HepG2 (cell line): ENCODE measurements at regions not wholly inside any gene's neighbourhood (a gene's known extent, or its start where the extent isn't known, plus 50 kb on each side); places are given as distances from the start of the nearest gene placed in this dataset.
"Not testable (repeated sequence)": the region's sequence is repeated elsewhere in the genome, so short reads cannot be mapped to it uniquely, and the experiment has no call there.

ENCODE experiments used
- ATAC-seq: fragments of 200-7000 bp; cut with Tn5 transposase; 3 replicates; pipeline ENCODE4 v1.9.1; 2020; ENCODE audit warnings: mild to moderate bottlenecking, moderate library complexity
- BruUV-seq: library from RNA; stranded (reverse); fragments of 400-500 nt; replicated peaks from 2 replicates; lab custom pipeline; 2021; lab: Mats Ljungman, UMichigan
- CTCF ChIA-PET: fragments of 300-600 bp; formaldehyde crosslinking; extraction: SDS; loops from one replicate; lab custom pipeline; 2021; ENCODE audit warnings: low total read pairs, inconsistent platforms, low intra/inter-chr PET ratio; lab: Yijun Ruan, JAX
- POLR2A ChIA-PET: fragments of 350-600 bp; sonication (Branson Sonifier 250); formaldehyde crosslinking; loops from one replicate; lab custom pipeline; 2020; ENCODE audit warnings: antibody characterized with exemption, inconsistent platforms; lab: Yijun Ruan, JAX
- DNase-seq: peaks from one replicate; pipeline ENCODE4 v3.0.0-alpha.2; 2015; ENCODE audit warnings: low spot score
- FAIRE-seq: peaks from 3 replicates; lab custom pipeline; 2011; peaks lifted over from hg19 to GRCh38; lab: Jason Lieb, UNC
- H2AFZ ChIP-seq: one replicate; pipeline ENCODE4 v1.6.1; 2011; ENCODE audit warnings: low read length, inconsistent platforms
- H3K27ac ChIP-seq: fragments of 300-600 bp; 3 replicates; pipeline ENCODE4 v1.8.0; 2011; ENCODE audit warnings: mixed run types, mild to moderate bottlenecking, mixed read lengths, low read length, inconsistent platforms; ENCODE audit not compliant: insufficient read depth; ENCODE audit errors: extremely low read length
- H3K27me3 ChIP-seq, 2 experiments: fragments of 200-600 bp in 1 of 2; 2 replicates in 1 of 2; 3 replicates in 1 of 2; pipeline versions ENCODE4 v1.6.0 to v1.8.0; 2011; ENCODE audit warnings: low read length in 2 of 2, mild to moderate bottlenecking in 2 of 2, moderate library complexity in 2 of 2, inconsistent platforms in 1 of 2; ENCODE audit not compliant: insufficient read depth in 2 of 2, control insufficient read depth in 1 of 2
- H3K36me3 ChIP-seq, 2 experiments: fragments of 200-600 bp in 1 of 2; replicated peaks in 1 of 2; 2 replicates in 1 of 2; 3 replicates in 1 of 2; pipeline versions ENCODE4 v1.5.1 to v1.8.0; 2011; ENCODE audit warnings: low read length in 2 of 2, inconsistent platforms in 1 of 2; ENCODE audit not compliant: insufficient read depth in 2 of 2, control insufficient read depth in 1 of 2
- H3K4me1 ChIP-seq: 2 replicates; pipeline ENCODE4 v1.5.1; 2012; ENCODE audit warnings: low read length, inconsistent platforms; ENCODE audit not compliant: insufficient read depth
- H3K4me2 ChIP-seq: 2 replicates; pipeline ENCODE4 v1.6.0; 2011; ENCODE audit warnings: low read depth, low read length, inconsistent platforms
- H3K4me3 ChIP-seq, 3 experiments: fragments of 200-600 bp in 1 of 3; sonication (generic), shearing (Covaris generic) in 1 of 3; replicated peaks in 1 of 3; 2 replicates each; pipeline ENCODE4 v1.5.1; 2011 to 2016; ENCODE audit warnings: low read length in 3 of 3, inconsistent platforms in 2 of 3, low read depth in 2 of 3, mild to moderate bottlenecking in 2 of 3, control low read depth in 1 of 3, mixed read lengths in 1 of 3; ENCODE audit not compliant: insufficient read depth in 1 of 3
- H3K79me2 ChIP-seq: one replicate; pipeline ENCODE4 v1.6.1; 2011; ENCODE audit warnings: low read length, inconsistent platforms; ENCODE audit not compliant: insufficient read depth
- H3K9ac ChIP-seq: 2 replicates; pipeline ENCODE4 v1.6.0; 2011; ENCODE audit warnings: mild to moderate bottlenecking, low read depth, low read length, inconsistent platforms; ENCODE audit not compliant: insufficient read depth
- H3K9me3 ChIP-seq: 2 replicates; pipeline ENCODE4 v1.5.1; 2012; ENCODE audit warnings: mild to moderate bottlenecking, low read length
- H4K20me1 ChIP-seq: 2 replicates; pipeline ENCODE4 v1.6.0; 2011; ENCODE audit warnings: inconsistent platforms, mild to moderate bottlenecking, low read length, moderate library complexity; ENCODE audit not compliant: insufficient read depth
- ZNF281 ChIP-seq: sonication (generic); formaldehyde crosslinking; IDR thresholded peaks from 2 replicates; pipeline ENCODE4 v1.4.0; 2020; ENCODE audit warnings: missing genetic modification reagents, borderline replicate concordance
- ZNF7 ChIP-seq: IDR thresholded peaks from 2 replicates; pipeline ENCODE4 v1.6.1; 2016; ENCODE audit warnings: missing biosample characterization, missing genetic modification reagents
- whole genome bisulfite sequencing: methylation state at CpG from one replicate; pipeline ENCODE4 v1.1.6; 2017; ENCODE audit warnings: low lambda C conversion rate; 5-methylcytosine and 5-hydroxymethylcytosine counted together
- in situ Hi-C: cut with HindIII; loops from 2 replicates; pipeline ENCODE4 v1.10.0; 2017; ENCODE audit warnings: low pct_unique_long_range_greater_than_20kb; ENCODE audit not compliant: extremely low pct_ligation_motif_present
- intact Hi-C: fragments of 100-400 bp; cut with micrococcal nuclease; formaldehyde crosslinking; loops from one replicate; pipeline ENCODE4 v1.10.0; 2022; ENCODE audit not compliant: unreplicated experiment

- H3K4me3 ChIP-seq, H3K27me3 ChIP-seq, POLR2A ChIA-PET, DNase-seq, FAIRE-seq, H2AFZ ChIP-seq, in situ Hi-C loops, H3K79me2 ChIP-seq, H4K20me1 ChIP-seq, H3K9me3 ChIP-seq, H3K9ac ChIP-seq, CTCF ChIA-PET, intact Hi-C loops, H3K36me3 ChIP-seq, BruUV-seq, H3K4me2 ChIP-seq: not testable (repeated sequence)
- TF ChIP-seq ZNF7 (peak; percentile 92), ZNF281 (0 out of 2 replicates have a peak, but pooled peaks have one; percentile 18)
- Histone ChIP-seq H3K4me1 (peaks cover 67% of the 10 kb centered on the region), H3K27ac (peak overlapping the region; percentile 15)
- WGBS = 51% methylated on average over 5 of the region's 5 CpGs
- peak; percentile 45 for ATAC-seq
Measured at GRCh38 chr7:32663805-32664211, 168.5 kb downstream of the AVL9 start.

- POLR2A ChIA-PET, intact Hi-C loops, ATAC-seq, H3K79me2 ChIP-seq, BruUV-seq, DNase-seq, H3K27ac ChIP-seq, H3K27me3 ChIP-seq, in situ Hi-C loops, H3K4me3 ChIP-seq, H2AFZ ChIP-seq, FAIRE-seq, H3K36me3 ChIP-seq, H3K9ac ChIP-seq, H4K20me1 ChIP-seq, H3K9me3 ChIP-seq, H3K4me2 ChIP-seq, CTCF ChIA-PET: not testable (repeated sequence)
- 97% methylated on average over 4 of the region's 4 CpGs for WGBS
- H3K4me1 ChIP-seq = peaks cover 63% of the 10 kb centered on the region
Measured at GRCh38 chr7:32662509-32662908, 167.2 kb downstream of the AVL9 start.
